IMR-90 (cell line): ENCODE measurements at regions not wholly inside any gene's neighbourhood (a gene's known extent, or its start where the extent isn't known, plus 50 kb on each side); places are given as distances from the start of the nearest gene placed in this dataset.

Source experiments
- ATAC-seq: fragments of 200-7000 bp; cut with Tn5 transposase; 2 replicates; pipeline ENCODE4 v1.9.1; 2020; ENCODE audit warnings: low read depth, mild to moderate bottlenecking, moderate library complexity
- BruUV-seq: library from RNA; stranded (reverse); fragments of 400-500 nt; replicated peaks from 2 replicates; lab custom pipeline; 2021; lab: Mats Ljungman, UMichigan
- CTCF ChIA-PET: fragments of 300-600 bp; formaldehyde crosslinking; extraction: SDS; loops from one replicate; lab custom pipeline; 2021; ENCODE audit warnings: antibody characterized with exemption; lab: Yijun Ruan, JAX
- POLR2A ChIA-PET: fragments of 300-600 bp; sonication (Branson Sonifier 250); formaldehyde crosslinking; loops from one replicate; lab custom pipeline; 2022; ENCODE audit warnings: antibody characterized with exemption; ENCODE audit not compliant: unreplicated experiment; lab: Charles Lee
- DNase-seq: peaks from one replicate; pipeline ENCODE4 v3.0.0; 2013
- H2AFZ ChIP-seq: replicated peaks from 2 replicates; pipeline ENCODE3; 2013; ENCODE audit warnings: low read length, mild to moderate bottlenecking; ENCODE audit not compliant: poor library complexity
- H2AK5ac ChIP-seq: 2 replicates; pipeline ENCODE4 v1.6.1; 2013; ENCODE audit warnings: low read depth, low read length, inconsistent platforms
- H2AK9ac ChIP-seq: replicated peaks from 2 replicates; pipeline ENCODE3; 2013; ENCODE audit warnings: mild to moderate bottlenecking, low read depth, low read length, moderate library complexity; ENCODE audit not compliant: poor library complexity
- H2BK120ac ChIP-seq: 2 replicates; pipeline ENCODE4 v1.6.1; 2013; ENCODE audit warnings: low read depth, low read length, inconsistent platforms
- H2BK15ac ChIP-seq: 3 replicates; pipeline ENCODE4 v1.6.1; 2013; ENCODE audit warnings: low read depth, low read length, inconsistent platforms
- H2BK20ac ChIP-seq: 2 replicates; pipeline ENCODE4 v1.6.1; 2013; ENCODE audit warnings: low read depth, mild to moderate bottlenecking, inconsistent platforms, low read length, moderate library complexity
- H2BK5ac ChIP-seq: 2 replicates; pipeline ENCODE4 v1.6.1; 2013; ENCODE audit warnings: mild to moderate bottlenecking, low read depth, low read length, inconsistent platforms; ENCODE audit not compliant: poor library complexity, severe bottlenecking
- H3K14ac ChIP-seq: replicated peaks from 2 replicates; pipeline ENCODE4 v1.6.1; 2013; ENCODE audit warnings: low read depth, low read length, inconsistent platforms
- H3K18ac ChIP-seq: 2 replicates; pipeline ENCODE4 v1.6.1; 2013; ENCODE audit warnings: low read depth, low read length, control low read depth
- H3K23ac ChIP-seq: 2 replicates; pipeline ENCODE4 v1.6.1; 2013; ENCODE audit warnings: low read depth, low read length, inconsistent platforms
- H3K27ac ChIP-seq: 2 replicates; pipeline ENCODE4 v1.5.1; 2013; ENCODE audit warnings: mild to moderate bottlenecking, control low read depth, low read length; ENCODE audit not compliant: insufficient read depth
- H3K27me3 ChIP-seq: 2 replicates; pipeline ENCODE4 v1.6.1; 2013; ENCODE audit warnings: low read length; ENCODE audit not compliant: control insufficient read depth, insufficient read depth
- H3K36me3 ChIP-seq: 2 replicates; pipeline ENCODE4 v1.6.1; 2013; ENCODE audit warnings: low read length, mixed read lengths; ENCODE audit not compliant: control insufficient read depth, insufficient read depth
- H3K4ac ChIP-seq: 2 replicates; pipeline ENCODE4 v1.6.1; 2013; ENCODE audit warnings: low read depth, low read length, inconsistent platforms
- H3K4me1 ChIP-seq: 2 replicates; pipeline ENCODE4 v1.6.1; 2013; ENCODE audit warnings: low read length, mixed read lengths; ENCODE audit not compliant: control insufficient read depth, insufficient read depth
- H3K4me2 ChIP-seq: 2 replicates; pipeline ENCODE4 v1.6.1; 2013; ENCODE audit warnings: low read depth, mild to moderate bottlenecking, control low read depth, low read length, moderate library complexity
- H3K4me3 ChIP-seq: 2 replicates; pipeline ENCODE4 v1.5.1; 2013; ENCODE audit warnings: low read depth, mild to moderate bottlenecking, control low read depth, low read length, moderate library complexity; ENCODE audit not compliant: insufficient read depth
- H3K56ac ChIP-seq: 2 replicates; pipeline ENCODE4 v1.6.1; 2013; ENCODE audit warnings: low read length, inconsistent platforms; ENCODE audit not compliant: insufficient read depth; ENCODE audit errors: extremely low read depth
- H3K79me1 ChIP-seq, 2 experiments: 2 replicates each; pipeline ENCODE4 v1.6.1; 2013; ENCODE audit warnings: low read length in 2 of 2, inconsistent platforms in 1 of 2, low read depth in 1 of 2
- H3K9ac ChIP-seq: 2 replicates; pipeline ENCODE4 v1.6.1; 2013; ENCODE audit warnings: low read depth, low read length, control low read depth
- H3K9me1 ChIP-seq: 2 replicates; pipeline ENCODE4 v1.6.1; 2013; ENCODE audit warnings: low read length, inconsistent platforms; ENCODE audit not compliant: insufficient read depth
- H3K9me3 ChIP-seq: 2 replicates; pipeline ENCODE4 v1.6.1; 2013; ENCODE audit warnings: low read length; ENCODE audit not compliant: control insufficient read depth, insufficient read depth
- H4K20me1 ChIP-seq: 2 replicates; pipeline ENCODE4 v1.6.1; 2013; ENCODE audit warnings: low read length, inconsistent platforms; ENCODE audit not compliant: insufficient read depth
- H4K5ac ChIP-seq: 2 replicates; pipeline ENCODE4 v1.6.1; 2013; ENCODE audit warnings: mild to moderate bottlenecking, low read depth, low read length, control low read depth
- H4K8ac ChIP-seq, 2 experiments: 2 replicates each; pipeline ENCODE4 v1.6.1; 2013; ENCODE audit warnings: low read depth in 2 of 2, low read length in 2 of 2, control low read depth in 1 of 2, inconsistent platforms in 1 of 2
- H4K91ac ChIP-seq: 2 replicates; pipeline ENCODE4 v1.6.1; 2013; ENCODE audit warnings: low read depth, low read length, inconsistent platforms; ENCODE audit not compliant: insufficient read depth
- ELK1 ChIP-seq: fragments of 150-350 bp; IDR thresholded peaks from 2 replicates; pipeline ENCODE4 v1.6.1; 2016; ENCODE audit warnings: low read depth, mild to moderate bottlenecking, low read length, moderate library complexity, borderline replicate concordance
- MAFK ChIP-seq: IDR thresholded peaks from 2 replicates; pipeline ENCODE4 v1.6.1; 2012; ENCODE audit warnings: low read depth, low read length, improper control_type of control experiment
- WGBS, 2 experiments: methylation state at CpG; one replicate each; pipeline versions ENCODE4 v1.1.5 to v1.1.7; 2013; ENCODE audit warnings: missing lambda C conversion rate in 2 of 2; ENCODE audit not compliant: insufficient read length in 1 of 2; ENCODE audit errors: extremely low coverage in 2 of 2; 5-methylcytosine and 5-hydroxymethylcytosine counted together
- dilution Hi-C: fragments of 300-500 bp; cut with HindIII; formaldehyde crosslinking; loops from one replicate; pipeline ENCODE4 v1.14.3; 2018; ENCODE audit warnings: low sequenced_read_pairs; ENCODE audit not compliant: unreplicated experiment
- in situ Hi-C: fragments of 300-500 bp; cut with MboI; formaldehyde crosslinking; loops from 3 replicates; pipeline ENCODE4 v1.14.3; 2019; ENCODE audit warnings: low sequenced_read_pairs, inconsistent platforms, mixed read lengths
- intact Hi-C: fragments of 100-400 bp; cut with micrococcal nuclease; formaldehyde crosslinking; loops from 2 replicates; pipeline ENCODE4 v1.10.0; 2022

GRCh38 chr14:81886588-81886987 is 352.9 kb upstream of the SEL1L start:
- CTCF ChIA-PET: no interaction called here
- no peaks in the 10 kb centered on the region for H3K27me3 ChIP-seq
- BruUV-seq: no TSS peak
- H2AK5ac ChIP-seq: no peak overlapping the region
- intact Hi-C loops (no loop called here), dilution Hi-C loops (no loop called here), in situ Hi-C loops (no loop called here)
- no peaks in the 10 kb centered on the region for H3K79me1 ChIP-seq
- no peak overlapping the region for H2AFZ ChIP-seq
- no peak overlapping the region for H4K5ac ChIP-seq
- POLR2A ChIA-PET: no interaction called here
- H3K4me2 ChIP-seq: no peak overlapping the region
- H4K8ac ChIP-seq: no peak overlapping the region
- H2BK15ac ChIP-seq: no peak overlapping the region
- no peak overlapping the region for H3K56ac ChIP-seq
- no peak overlapping the region for H4K91ac ChIP-seq
- H3K4me1 ChIP-seq: no peaks in the 10 kb centered on the region
- no peaks in the 10 kb centered on the region for H3K36me3 ChIP-seq
- H3K18ac ChIP-seq: no peak overlapping the region
- no peak overlapping the region for H3K27ac ChIP-seq
- H3K9me3 ChIP-seq: peaks cover 7% of the 10 kb centered on the region
- H2BK5ac ChIP-seq: no peak overlapping the region
- no peak overlapping the region for H2BK120ac ChIP-seq
- no peak for ATAC-seq
- no peak overlapping the region for H2BK20ac ChIP-seq
- H3K9me1 ChIP-seq: no peaks in the 10 kb centered on the region
- no peak overlapping the region for H2AK9ac ChIP-seq
- no peaks in the 10 kb centered on the region for H4K20me1 ChIP-seq
- H3K4ac ChIP-seq: no peak overlapping the region
- DNase-seq: no peak
- no peak for TF ChIP-seq MAFK
- no peak for TF ChIP-seq ELK1
- WGBS, 2 experiments: no CpG with 5 or more reads among the region's 2 CpGs
- H3K4me3 ChIP-seq: no peak overlapping the region
- H3K14ac ChIP-seq: no peak overlapping the region
- no peak overlapping the region for H3K23ac ChIP-seq
- no peak overlapping the region for H3K9ac ChIP-seq
